ENCODE measurements at regions not wholly inside any gene's neighbourhood (a gene's known extent, or its start where the extent isn't known, plus 50 kb on each side); places are given as distances from the start of the nearest gene placed in this dataset.
"Not testable (repeated sequence)": the region's sequence is repeated elsewhere in the genome, so short reads cannot be mapped to it uniquely, and the experiment has no call there.

DNA sequence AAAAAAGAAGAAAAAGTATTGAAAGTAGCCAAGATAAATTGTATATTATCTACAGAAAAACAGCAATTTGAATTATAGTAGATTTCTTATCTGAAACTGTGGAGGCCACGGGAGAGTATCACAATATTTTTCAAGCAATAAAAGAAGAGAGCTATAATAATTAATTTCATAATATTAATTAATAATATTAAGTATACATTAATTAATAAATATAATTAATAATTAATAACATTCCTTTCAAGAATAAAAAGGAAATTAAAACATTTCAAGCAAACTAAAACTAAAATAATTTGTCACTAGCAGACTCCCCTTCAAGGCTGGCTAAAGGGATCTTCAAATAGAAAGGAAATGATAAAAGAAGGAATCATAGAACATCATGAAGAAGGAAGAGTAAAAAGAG, 372.7 kb upstream of the KYNU start:
- no peaks in the 10 kb centered on the region for H3K4me1 ChIP-seq
- WGBS, 5 donors = 82 to 97% (median 84%) methylated on average over 1 of the region's 1 CpG
- H3K4me3 ChIP-seq = no peak overlapping the region
- no peak for TF ChIP-seq CTCF (IDR thresholded peaks at IDR 0.05 in 8 of 11, conservative IDR thresholded peaks at IDR 0.05 in 3 of 11)
- TF ChIP-seq POLR2A (IDR thresholded peaks at IDR 0.05) = no peak
- TF ChIP-seq POLR2AphosphoS5 (IDR thresholded peaks at IDR 0.05) = no peak
- intact Hi-C loops (cut with DNase I; ENCODE audit: low total_unique reads) = no loop called here
- no peaks in the 10 kb centered on the region for H3K36me3 ChIP-seq
- H3K9me3 ChIP-seq = no peaks in the 10 kb centered on the region
- H3K27me3 ChIP-seq (replicated peaks in 1 of 7) = no peaks in the 10 kb centered on the region
- no peak for DNase-seq
- H3K27ac ChIP-seq = no peak overlapping the region

GRCh38 chr2:142502402-142502801, 371.6 kb upstream of the LRP1B start:
- 71 to 96% (median 86%) methylated on average over 1 of the region's 1 CpG for WGBS, 5 donors
- H3K4me3 ChIP-seq = no peak overlapping the region

GRCh38 chr2:142495141-142495540, 364.3 kb upstream of the LRP1B start:
- peaks cover 0 to 22% (median 12%) of the 10 kb centered on the region in 8 donors for H3K9me3 ChIP-seq
- intact Hi-C loops (cut with DNase I; ENCODE audit: low total_unique reads) = no loop called here
- TF ChIP-seq POLR2A (IDR thresholded peaks at IDR 0.05) (no peak), CTCF (IDR thresholded peaks at IDR 0.05 in 8 of 11, conservative IDR thresholded peaks at IDR 0.05 in 3 of 11) (no peak), POLR2AphosphoS5 (IDR thresholded peaks at IDR 0.05) (no peak)
- H3K27me3 ChIP-seq (replicated peaks in 1 of 7) = no peaks in the 10 kb centered on the region
- DNase-seq = no peak
- H3K36me3 ChIP-seq = no peaks in the 10 kb centered on the region
- H3K4me3 ChIP-seq = no peak overlapping the region
- H3K27ac ChIP-seq = no peak overlapping the region
- no peaks in the 10 kb centered on the region for H3K4me1 ChIP-seq
- WGBS, 5 donors = 57 to 72% (median 67%) methylated on average over 2 of the region's 2 CpGs

More at GRCh38 chr2:142502402-142502801, 371.6 kb upstream of the LRP1B start:
- intact Hi-C loops (cut with DNase I; ENCODE audit: low total_unique reads) = no loop called here
- TF ChIP-seq POLR2AphosphoS5 (IDR thresholded peaks at IDR 0.05) (no peak), CTCF (IDR thresholded peaks at IDR 0.05 in 8 of 11, conservative IDR thresholded peaks at IDR 0.05 in 3 of 11) (no peak), POLR2A (IDR thresholded peaks at IDR 0.05) (no peak)
- Histone ChIP-seq H3K36me3 (no peaks in the 10 kb centered on the region), H3K9me3 (no peaks in the 10 kb centered on the region), H3K27ac (no peak overlapping the region), H3K27me3 (replicated peaks in 1 of 7) (no peaks in the 10 kb centered on the region), H3K4me1 (no peaks in the 10 kb centered on the region)
- DNase-seq = no peak

GRCh38 chr2:142489631-142490030, 358.8 kb upstream of the LRP1B start:
- not testable (repeated sequence) for H3K4me1 ChIP-seq
- 56 to 74% (median 61%) methylated on average over 3 of the region's 3 CpGs for WGBS, 5 donors

GRCh38 chr2:142484111-142484510, 353.3 kb upstream of the LRP1B start:
- WGBS, 5 donors = 68 to 85% (median 84%) methylated on average over 2 of the region's 2 CpGs
- TF ChIP-seq POLR2AphosphoS5 (IDR thresholded peaks at IDR 0.05) (no peak), CTCF (IDR thresholded peaks at IDR 0.05 in 8 of 11, conservative IDR thresholded peaks at IDR 0.05 in 3 of 11) (no peak), POLR2A (IDR thresholded peaks at IDR 0.05) (no peak)
- Histone ChIP-seq H3K27ac (no peak overlapping the region), H3K27me3 (replicated peaks in 1 of 7) (no peaks in the 10 kb centered on the region), H3K36me3 (no peaks in the 10 kb centered on the region), H3K4me3 (no peak overlapping the region), H3K4me1 (no peaks in the 10 kb centered on the region), H3K9me3 (peaks cover 0 to 18% (median 10%) of the 10 kb centered on the region in 8 donors)
- no peak for DNase-seq
- intact Hi-C loops (cut with DNase I; ENCODE audit: low total_unique reads) = no loop called here

More at GRCh38 chr2:142489631-142490030, 358.8 kb upstream of the LRP1B start:
- peaks cover 0 to 40% (median 17%) of the 10 kb centered on the region in 8 donors for H3K9me3 ChIP-seq
- H3K36me3 ChIP-seq; H3K27me3 ChIP-seq (replicated peaks in 1 of 7); H3K27ac ChIP-seq; H3K4me3 ChIP-seq; intact Hi-C loops (cut with DNase I; ENCODE audit: low total_unique reads); DNase-seq: not testable (repeated sequence)
